Subcutaneous abdominal adipose tissue (tissue), 5 donors: ENCODE measurements at regions not wholly inside any gene's neighbourhood (a gene's known extent, or its start where the extent isn't known, plus 50 kb on each side); places are given as distances from the start of the nearest gene placed in this dataset.

ENCODE experiments used
- H3K27ac ChIP-seq: one replicate; pipeline ENCODE4 v1.7.0; 2013; ENCODE audit warnings: low read depth, mild to moderate bottlenecking, inconsistent platforms, low read length, moderate library complexity
- H3K27me3 ChIP-seq, 5 donors: one replicate each; pipeline ENCODE4 v1.7.0; 2013; ENCODE audit warnings: low read length in 5 of 5, inconsistent platforms in 1 of 5; ENCODE audit not compliant: control insufficient read depth in 5 of 5, insufficient read depth in 4 of 5
- H3K36me3 ChIP-seq, 5 donors: one replicate each; pipeline ENCODE4 v1.7.0; 2013; ENCODE audit warnings: low read length in 5 of 5; ENCODE audit not compliant: control insufficient read depth in 5 of 5, insufficient read depth in 5 of 5
- H3K4me1 ChIP-seq, 5 donors: one replicate each; pipeline ENCODE4 v1.7.0; 2013; ENCODE audit warnings: low read length in 5 of 5, mild to moderate bottlenecking in 3 of 5, moderate library complexity in 1 of 5; ENCODE audit not compliant: control insufficient read depth in 5 of 5, insufficient read depth in 5 of 5
- H3K4me3 ChIP-seq, 5 donors: one replicate each; pipeline ENCODE4 v1.7.0; 2013; ENCODE audit warnings: low read length in 5 of 5, low read depth in 1 of 5
- H3K9ac ChIP-seq, 5 donors: one replicate each; pipeline ENCODE4 v1.7.0; 2013; ENCODE audit warnings: low read length in 5 of 5, mild to moderate bottlenecking in 4 of 5, moderate library complexity in 3 of 5
- H3K9me3 ChIP-seq, 5 donors: one replicate each; pipeline ENCODE4 v1.7.0; 2013; ENCODE audit warnings: low read length in 5 of 5; ENCODE audit not compliant: control insufficient read depth in 5 of 5
- donor health status: healthy.
- donor health status: healthy.
- donor health status: healthy.
- donor health status: healthy.
- donor health status: healthy.

DNA sequence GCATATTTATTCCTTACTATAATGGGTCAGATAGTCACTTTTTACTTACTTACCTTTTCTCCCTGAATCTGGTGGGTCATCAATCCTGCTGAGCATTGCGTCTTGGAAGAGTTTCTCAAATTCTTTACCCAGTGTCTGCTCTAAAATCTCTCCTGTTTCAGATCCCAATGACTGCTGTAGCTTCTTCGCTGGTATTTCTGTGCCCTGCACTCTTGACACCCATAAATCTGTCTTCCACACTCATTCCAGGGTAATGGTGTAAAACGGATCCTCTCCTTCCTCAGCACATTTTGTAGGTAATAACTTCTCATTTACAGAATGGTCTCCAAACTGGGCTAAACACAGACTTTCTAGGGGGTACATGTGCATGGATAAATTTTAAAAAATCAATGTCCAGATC is 407.4 kb downstream of the DMAC1 start:
- Histone ChIP-seq H3K4me3 (no peak overlapping the region), H3K36me3 (no peaks in the 10 kb centered on the region), H3K27ac (no peak overlapping the region), H3K9me3 (no peaks in the 10 kb centered on the region), H3K9ac (no peak overlapping the region), H3K27me3 (no peaks in the 10 kb centered on the region), H3K4me1 (peaks cover 0 to 15% (median 0%) of the 10 kb centered on the region in 5 donors)

DNA sequence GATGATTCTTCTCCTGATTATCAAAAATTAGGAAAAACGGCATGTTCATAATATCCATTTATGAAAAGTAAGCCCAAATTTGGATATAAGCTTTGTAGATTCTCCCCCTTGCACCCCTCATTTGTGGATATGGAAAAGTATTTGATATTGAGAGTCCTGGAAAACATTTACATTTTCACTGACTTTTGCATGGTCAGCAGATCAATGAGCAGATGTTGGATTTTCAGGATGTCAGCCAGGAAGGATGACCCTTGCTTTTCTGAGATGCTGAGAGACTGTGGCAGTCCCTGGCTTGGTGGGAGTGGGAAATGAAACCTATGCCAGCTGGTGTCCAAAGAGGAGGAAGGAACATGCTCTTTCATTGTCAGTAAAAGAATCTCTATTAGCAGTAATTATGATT is 410.8 kb downstream of the DMAC1 start:
- no peak overlapping the region for H3K4me3 ChIP-seq
- H3K27ac ChIP-seq = no peak overlapping the region
- peaks cover 0 to 15% (median 0%) of the 10 kb centered on the region in 5 donors for H3K4me1 ChIP-seq
- H3K36me3 ChIP-seq = no peaks in the 10 kb centered on the region
- H3K9me3 ChIP-seq = no peaks in the 10 kb centered on the region
- H3K9ac ChIP-seq = no peak overlapping the region
- no peaks in the 10 kb centered on the region for H3K27me3 ChIP-seq

GRCh38 chr9:7387840-7388239 is 411.7 kb downstream of the DMAC1 start:
- Histone ChIP-seq H3K27me3 (no peaks in the 10 kb centered on the region), H3K4me1 (peaks cover 0 to 15% (median 0%) of the 10 kb centered on the region in 5 donors), H3K9ac (no peak overlapping the region), H3K4me3 (no peak overlapping the region), H3K9me3 (no peaks in the 10 kb centered on the region), H3K27ac (no peak overlapping the region), H3K36me3 (no peaks in the 10 kb centered on the region)

DNA sequence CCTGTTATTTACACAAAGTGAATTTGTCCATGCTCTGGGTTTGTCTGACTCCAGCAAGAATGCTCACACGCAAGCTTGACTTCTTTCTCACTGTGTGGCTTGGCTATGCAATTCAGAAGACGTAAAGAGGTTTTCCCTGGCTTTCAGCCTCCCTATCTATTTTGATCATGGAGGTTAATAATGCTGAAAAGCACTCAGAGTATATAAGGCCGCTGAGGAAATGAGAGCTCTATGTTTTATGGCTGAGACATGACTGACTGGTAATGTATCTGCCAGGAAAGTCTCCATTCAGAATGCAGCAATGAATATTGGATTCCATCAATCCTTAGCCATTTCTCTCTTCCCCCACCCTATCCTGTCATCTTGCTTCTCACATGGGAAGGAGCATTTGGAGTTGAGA is 417.3 kb downstream of the DMAC1 start:
- no peaks in the 10 kb centered on the region for H3K4me1 ChIP-seq
- H3K9me3 ChIP-seq = no peaks in the 10 kb centered on the region
- no peak overlapping the region for H3K9ac ChIP-seq
- H3K27ac ChIP-seq = no peak overlapping the region
- H3K36me3 ChIP-seq = no peaks in the 10 kb centered on the region
- no peak overlapping the region for H3K4me3 ChIP-seq
- no peaks in the 10 kb centered on the region for H3K27me3 ChIP-seq

- H3K4me3 ChIP-seq = no peak overlapping the region
Measured at GRCh38 chr9:7377489-7377888, 422.1 kb downstream of the DMAC1 start.

DNA sequence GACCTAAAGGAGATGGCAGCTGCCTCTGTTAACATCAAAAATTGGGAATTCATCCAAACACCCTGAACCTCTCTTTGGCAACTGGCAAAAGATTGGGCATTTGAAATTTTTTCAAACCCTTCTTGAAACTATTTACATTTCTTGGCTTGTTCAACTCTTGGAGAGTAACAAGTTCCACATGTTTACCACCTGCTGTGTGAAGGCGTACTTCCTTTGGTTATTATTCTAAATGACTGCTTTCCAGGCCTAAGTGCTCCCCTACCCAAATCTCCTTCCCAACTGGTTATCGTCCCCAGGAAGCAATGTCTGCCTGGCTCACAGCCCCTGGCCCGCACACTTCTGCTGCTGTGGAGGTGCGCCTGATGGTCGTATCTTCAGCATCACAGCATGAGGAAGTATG is 422.7 kb downstream of the DMAC1 start:
- H3K27me3 ChIP-seq = no peaks in the 10 kb centered on the region
- H3K9me3 ChIP-seq = peaks cover 0 to 19% (median 10%) of the 10 kb centered on the region in 5 donors
- H3K27ac ChIP-seq = no peak overlapping the region
- H3K4me1 ChIP-seq = no peaks in the 10 kb centered on the region
- no peak overlapping the region for H3K4me3 ChIP-seq
- no peak overlapping the region for H3K9ac ChIP-seq
- H3K36me3 ChIP-seq = no peaks in the 10 kb centered on the region

More at GRCh38 chr9:7377489-7377888, 422.1 kb downstream of the DMAC1 start:
- Histone ChIP-seq H3K9ac (no peak overlapping the region), H3K9me3 (peaks cover 0 to 19% (median 10%) of the 10 kb centered on the region in 5 donors), H3K36me3 (no peaks in the 10 kb centered on the region), H3K4me1 (no peaks in the 10 kb centered on the region), H3K27me3 (no peaks in the 10 kb centered on the region), H3K27ac (no peak overlapping the region)

- no peak overlapping the region for H3K27ac ChIP-seq
- H3K9me3 ChIP-seq = peaks cover 0 to 19% (median 10%) of the 10 kb centered on the region in 5 donors
- no peaks in the 10 kb centered on the region for H3K36me3 ChIP-seq
- H3K27me3 ChIP-seq = no peaks in the 10 kb centered on the region
- peaks cover 0 to 4% (median 3%) of the 10 kb centered on the region in 5 donors for H3K4me1 ChIP-seq
- H3K9ac ChIP-seq = no peak overlapping the region
- H3K4me3 ChIP-seq = no peak overlapping the region
Measured at GRCh38 chr9:7376213-7376612, 423.4 kb downstream of the DMAC1 start.

- H3K27me3 ChIP-seq = no peaks in the 10 kb centered on the region
- no peak overlapping the region for H3K9ac ChIP-seq
- no peak overlapping the region for H3K4me3 ChIP-seq
- H3K27ac ChIP-seq = no peak overlapping the region
- H3K9me3 ChIP-seq = peaks cover 0 to 19% (median 10%) of the 10 kb centered on the region in 5 donors
- H3K4me1 ChIP-seq = peaks cover 0 to 15% (median 8%) of the 10 kb centered on the region in 5 donors
- no peaks in the 10 kb centered on the region for H3K36me3 ChIP-seq
Measured at GRCh38 chr9:7375013-7375511, 424.5 kb downstream of the DMAC1 start.

GRCh38 chr9:7370988-7371387 is 428.6 kb downstream of the DMAC1 start:
- no peak overlapping the region for H3K9ac ChIP-seq
- H3K4me3 ChIP-seq = no peak overlapping the region
- peaks cover 0 to 7% (median 2%) of the 10 kb centered on the region in 5 donors for H3K9me3 ChIP-seq
- no peaks in the 10 kb centered on the region for H3K36me3 ChIP-seq
- H3K4me1 ChIP-seq = peaks cover 0 to 39% (median 18%) of the 10 kb centered on the region in 5 donors
- no peaks in the 10 kb centered on the region for H3K27me3 ChIP-seq
- H3K27ac ChIP-seq = no peak overlapping the region

DNA sequence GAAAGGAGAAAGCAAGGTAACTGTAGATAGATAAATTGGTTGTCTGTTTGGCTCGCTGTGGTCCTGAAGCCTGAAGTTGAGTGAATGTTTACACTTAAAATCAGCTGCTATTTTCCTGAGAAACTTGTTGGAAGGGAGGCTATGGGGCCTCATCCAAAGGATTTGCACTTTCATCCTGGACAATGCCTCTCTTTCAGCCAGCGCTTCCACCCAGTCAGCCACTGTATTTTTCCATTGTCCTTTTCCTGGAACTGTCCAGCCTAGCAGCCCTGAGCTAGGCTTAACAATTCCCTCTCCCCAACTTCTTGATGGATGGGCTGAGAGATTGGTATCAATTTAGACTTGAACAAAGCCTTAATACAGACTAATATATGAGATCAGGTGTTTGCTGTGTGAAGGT is 429.2 kb downstream of the DMAC1 start:
- Histone ChIP-seq H3K36me3 (no peaks in the 10 kb centered on the region), H3K4me1 (peaks cover 0 to 39% (median 18%) of the 10 kb centered on the region in 5 donors), H3K9ac (no peak overlapping the region), H3K9me3 (peaks cover 0 to 2% (median 0%) of the 10 kb centered on the region in 5 donors), H3K4me3 (no peak overlapping the region), H3K27me3 (no peaks in the 10 kb centered on the region), H3K27ac (no peak overlapping the region)
